ENCODE measurements at regions not wholly inside any gene's neighbourhood (a gene's known extent, or its start where the extent isn't known, plus 50 kb on each side); places are given as distances from the start of the nearest gene placed in this dataset.
"Not testable (repeated sequence)": the region's sequence is repeated elsewhere in the genome, so short reads cannot be mapped to it uniquely, and the experiment has no call there.

DNA sequence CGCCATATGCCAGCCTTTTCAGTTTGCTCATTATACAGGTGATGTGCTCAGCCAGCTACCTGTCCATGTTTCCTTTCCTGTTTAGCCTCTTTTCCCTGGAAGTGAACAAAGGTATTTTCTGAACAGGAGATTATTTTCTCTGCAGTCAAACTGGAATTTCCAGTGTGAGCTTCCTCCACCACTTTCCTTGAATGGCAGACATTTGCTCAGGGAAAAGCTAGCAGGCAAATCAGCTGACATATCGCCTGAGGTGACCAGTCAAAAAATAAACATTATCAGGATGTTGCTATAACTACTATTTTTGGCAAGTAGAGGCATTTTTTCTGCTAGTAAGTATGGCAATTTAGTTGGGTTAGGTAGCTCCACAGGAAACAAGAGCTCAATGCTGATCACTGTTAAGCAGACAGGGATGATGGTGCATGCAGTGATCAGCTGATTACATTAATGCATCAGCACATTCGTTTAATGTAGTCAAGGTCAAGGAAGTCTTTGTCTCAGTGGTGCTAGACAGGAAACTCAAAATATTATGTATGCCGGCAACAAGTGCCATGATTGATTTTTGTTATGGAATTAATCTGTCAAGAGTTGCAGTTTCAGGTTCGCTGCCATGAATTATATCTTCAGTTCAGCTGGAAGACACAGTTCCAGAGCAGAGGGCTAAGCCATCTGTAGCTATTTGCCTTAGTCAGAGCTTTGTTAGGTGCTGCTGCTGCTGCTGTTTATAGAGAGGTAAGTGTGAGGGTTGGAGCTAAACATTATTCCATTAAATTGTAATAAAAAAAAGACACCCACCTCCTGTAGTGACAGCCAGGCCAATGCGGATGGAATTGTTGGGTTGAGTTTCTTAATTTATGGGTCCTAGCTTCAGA is 179.7 kb upstream of the ST6GALNAC5 start:
- ATAC-seq (replicated peaks in 6 of 8): peak in 7 of 8 experiments; percentile 6 to 96 (median 94)
- no peak overlapping the region for H3K27ac ChIP-seq
- H3K4me3 ChIP-seq: no peak overlapping the region
- WGBS, 10 experiments: 13 to 86% (median 48%) methylated on average over 1 to 6 of the region's 6 CpGs
- in situ Hi-C loops (cut with MboI; ENCODE audit: low pct_unique_long_range_greater_than_20kb in 2 of 9, low sequenced_read_pairs in 9 of 9, unreplicated experiment in 9 of 9): loop anchor here in 1 of 9 experiments (25.0 kb wide), 1 partner anchor 175 kb away; the partner anchor contains the start of gene ST6GALNAC5
- peaks cover 0 to 27% of the 10 kb centered on the region in 2 donors for H3K4me1 ChIP-seq (replicated peaks in 1 of 2)

DNA sequence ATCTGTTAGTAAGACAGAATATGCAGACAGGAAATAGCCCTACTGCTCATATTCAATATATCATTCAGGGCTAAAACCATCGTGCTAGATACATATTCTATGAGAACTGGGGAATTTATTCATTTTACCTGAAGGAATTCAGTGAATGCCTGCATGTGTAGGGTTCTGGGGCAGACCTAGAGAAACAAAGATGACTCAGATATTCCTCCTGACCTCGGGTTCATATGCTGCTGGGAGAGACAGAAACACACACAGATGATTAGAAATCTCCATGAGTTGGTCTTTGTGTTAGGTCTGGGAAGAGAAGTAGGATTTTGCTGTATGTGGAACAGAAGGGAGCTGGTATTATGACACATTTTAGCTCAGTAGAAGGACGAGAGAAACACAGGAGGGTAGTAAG is 176.5 kb upstream of the ST6GALNAC5 start:
- no peak overlapping the region for H3K4me3 ChIP-seq
- no peak overlapping the region for H3K27ac ChIP-seq
- peak; percentile 8 to 96 (median 37) for ATAC-seq (replicated peaks in 6 of 8)
- in situ Hi-C loops (cut with MboI; ENCODE audit: low pct_unique_long_range_greater_than_20kb in 2 of 9, low sequenced_read_pairs in 9 of 9, unreplicated experiment in 9 of 9): loop anchor here in 1 of 9 experiments (25.0 kb wide), 1 partner anchor 172 kb away; the partner anchor contains the start of gene ST6GALNAC5
- H3K4me1 ChIP-seq (replicated peaks in 1 of 2): peaks cover 0 to 27% of the 10 kb centered on the region in 2 donors
- WGBS, 10 experiments: 0 to 100% (median 61%) methylated on average over 1 to 3 of the region's 3 CpGs

- no peak for ATAC-seq (replicated peaks in 6 of 8)
- in situ Hi-C loops (cut with MboI; ENCODE audit: low pct_unique_long_range_greater_than_20kb in 2 of 9, low sequenced_read_pairs in 9 of 9, unreplicated experiment in 9 of 9): loop anchor here in 1 of 9 experiments (25.0 kb wide), 1 partner anchor 167 kb away; the partner anchor contains the start of gene ST6GALNAC5
- Histone ChIP-seq H3K4me3 (no peak overlapping the region), H3K4me1 (replicated peaks in 1 of 2) (peaks cover 0 to 7% of the 10 kb centered on the region in 2 donors), H3K27ac (no peak overlapping the region)
- 0 to 50% (median 40%) methylated on average over 1 to 2 of the region's 2 CpGs; no CpG with 5 or more reads in 1 of the 10 experiments for WGBS, 10 experiments
These were observed 171.7 kb upstream of the ST6GALNAC5 start for GRCh38 chr1:76695535-76695934.

GRCh38 chr1:76697361-76697760 is 169.9 kb upstream of the ST6GALNAC5 start:
- H3K4me3 ChIP-seq: no peak overlapping the region
- no peak overlapping the region for H3K27ac ChIP-seq
- in situ Hi-C loops (cut with MboI; ENCODE audit: low pct_unique_long_range_greater_than_20kb in 2 of 9, low sequenced_read_pairs in 9 of 9, unreplicated experiment in 9 of 9): loop anchor here in 1 of 9 experiments (25.0 kb wide), 1 partner anchor 165 kb away; the partner anchor contains the start of gene ST6GALNAC5
- ATAC-seq (replicated peaks in 6 of 8): no peak
- no peaks in the 10 kb centered on the region for H3K4me1 ChIP-seq (replicated peaks in 1 of 2)
- WGBS, 10 experiments: 51 to 97% (median 94%) methylated on average over 2 to 3 of the region's 3 CpGs

DNA sequence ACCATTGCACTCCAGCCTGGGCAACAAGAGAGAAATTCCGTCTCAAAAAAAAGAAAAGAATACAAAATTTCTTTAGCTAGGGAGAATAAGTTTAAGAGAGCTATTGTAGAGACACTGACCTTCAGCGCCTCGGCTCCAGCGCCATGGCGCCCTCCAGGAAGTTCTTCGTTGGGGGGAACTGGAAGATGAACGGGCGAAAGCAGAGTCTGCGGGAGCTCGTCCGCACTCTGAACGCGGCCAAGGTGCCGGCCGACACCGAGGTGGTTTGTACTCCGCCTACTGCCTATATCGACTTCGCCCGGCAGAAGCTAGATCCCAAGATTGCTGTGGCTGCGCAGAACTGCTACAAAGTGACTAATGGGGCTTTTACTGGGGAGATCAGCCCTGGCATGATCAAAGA is 167.6 kb upstream of the ST6GALNAC5 start:
- not testable (repeated sequence) for H3K4me1 ChIP-seq (replicated peaks in 1 of 2); H3K4me3 ChIP-seq; ATAC-seq (replicated peaks in 6 of 8); H3K27ac ChIP-seq
- in situ Hi-C loops (cut with MboI; ENCODE audit: low pct_unique_long_range_greater_than_20kb in 2 of 9, low sequenced_read_pairs in 9 of 9, unreplicated experiment in 9 of 9): loop anchor here in 1 of 9 experiments (25.0 kb wide), 1 partner anchor 163 kb away; the partner anchor contains the start of gene ST6GALNAC5
- 93 to 100% (median 95%) methylated on average over 6 to 21 of the region's 21 CpGs; no CpG with 5 or more reads in 4 of the 10 experiments for WGBS, 10 experiments

GRCh38 chr1:76700200-76700599 is 167.1 kb upstream of the ST6GALNAC5 start:
- H3K4me1 ChIP-seq (replicated peaks in 1 of 2); H3K27ac ChIP-seq; H3K4me3 ChIP-seq; ATAC-seq (replicated peaks in 6 of 8); in situ Hi-C loops (cut with MboI; ENCODE audit: low pct_unique_long_range_greater_than_20kb in 2 of 9, low sequenced_read_pairs in 9 of 9, unreplicated experiment in 9 of 9): not testable (repeated sequence)
- 88 to 100% (median 96%) methylated on average over 4 to 7 of the region's 12 CpGs; no CpG with 5 or more reads in 7 of the 10 experiments for WGBS, 10 experiments

- Histone ChIP-seq H3K4me1 (replicated peaks in 1 of 2) (peaks cover 0 to 3% of the 10 kb centered on the region in 2 donors), H3K27ac (no peak overlapping the region), H3K4me3 (no peak overlapping the region)
- WGBS, 10 experiments: 40 to 93% (median 69%) methylated on average over 1 to 4 of the region's 4 CpGs
- ATAC-seq (replicated peaks in 6 of 8): no peak
- in situ Hi-C loops (cut with MboI; ENCODE audit: low pct_unique_long_range_greater_than_20kb in 2 of 9, low sequenced_read_pairs in 9 of 9, unreplicated experiment in 9 of 9): no loop called here
These were observed 161.7 kb upstream of the ST6GALNAC5 start for GRCh38 chr1:76705560-76705959.

DNA sequence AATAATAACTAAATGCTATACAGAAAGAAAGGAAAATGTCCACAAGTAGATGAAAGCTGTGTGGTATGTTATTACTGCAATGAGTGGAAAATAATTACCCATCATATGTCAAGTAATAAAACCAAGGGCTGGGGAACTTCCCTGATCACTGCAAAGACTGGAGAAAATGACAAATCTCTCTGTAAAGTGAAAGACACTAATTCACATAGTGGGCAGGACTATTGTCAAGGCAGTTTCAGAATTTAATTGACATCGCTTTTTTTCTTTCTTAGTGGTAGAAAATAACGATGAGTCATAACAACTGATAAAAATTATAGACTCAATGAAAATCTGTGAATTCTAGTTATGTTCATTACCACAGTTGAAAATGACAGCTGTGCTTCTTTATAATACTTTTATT is 153.7 kb upstream of the ST6GALNAC5 start:
- 53 to 100% (median 72%) methylated on average over 2 of the region's 2 CpGs; no CpG with 5 or more reads in 1 of the 10 experiments for WGBS, 10 experiments
- Histone ChIP-seq H3K4me1 (replicated peaks in 1 of 2) (peaks cover 0 to 3% of the 10 kb centered on the region in 2 donors), H3K27ac (no peak overlapping the region), H3K4me3 (no peak overlapping the region)
- ATAC-seq (replicated peaks in 6 of 8): peak in 4 of 8 experiments; percentile 58 to 100 (median 99)
- in situ Hi-C loops (cut with MboI; ENCODE audit: low pct_unique_long_range_greater_than_20kb in 2 of 9, low sequenced_read_pairs in 9 of 9, unreplicated experiment in 9 of 9): no loop called here

DNA sequence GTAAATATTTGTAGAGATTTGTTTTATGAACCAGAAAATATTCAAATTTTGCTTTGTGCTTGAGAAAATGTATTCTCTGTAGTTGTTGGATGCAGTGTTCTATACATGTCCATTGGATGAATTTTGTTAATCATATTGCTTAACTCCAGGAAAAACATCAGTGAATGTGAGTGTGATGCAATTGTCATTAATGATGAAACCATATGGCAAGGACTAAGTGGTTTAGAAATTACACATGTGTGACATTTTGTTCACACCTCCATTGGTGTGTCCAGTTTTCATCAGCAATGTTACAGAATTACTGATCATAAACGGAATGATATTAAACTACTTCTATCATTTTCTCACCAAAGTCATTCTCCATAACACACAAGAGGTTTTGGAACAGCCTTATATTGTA is 151.8 kb upstream of the ST6GALNAC5 start:
- WGBS, 10 experiments: 20 to 100% (median 97%) methylated on average over 1 of the region's 1 CpG; no CpG with 5 or more reads in 4 of the 10 experiments
- H3K4me1 ChIP-seq (replicated peaks in 1 of 2): no peaks in the 10 kb centered on the region
- in situ Hi-C loops (cut with MboI; ENCODE audit: low pct_unique_long_range_greater_than_20kb in 2 of 9, low sequenced_read_pairs in 9 of 9, unreplicated experiment in 9 of 9): no loop called here
- ATAC-seq (replicated peaks in 6 of 8): no peak
- H3K27ac ChIP-seq: no peak overlapping the region
- no peak overlapping the region for H3K4me3 ChIP-seq

DNA sequence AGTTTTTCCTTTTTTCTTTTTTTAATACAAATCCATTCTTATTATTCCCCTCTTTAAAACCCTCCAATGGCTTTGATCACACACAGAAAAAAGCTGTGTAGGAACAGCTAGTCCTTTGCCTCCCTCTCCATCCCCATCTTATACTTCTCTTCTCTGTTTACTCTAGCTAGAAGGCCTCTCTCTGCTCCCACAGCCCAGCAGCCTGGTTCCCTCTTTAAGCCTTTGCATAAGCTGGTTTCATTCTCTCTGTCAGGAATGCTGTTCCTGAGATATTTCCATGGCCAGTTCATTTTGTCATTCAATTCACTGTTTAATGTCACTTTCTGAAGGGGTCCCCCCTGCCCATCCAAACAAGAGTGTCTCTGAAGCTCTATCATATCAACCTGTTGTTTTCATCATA is 143.3 kb upstream of the ST6GALNAC5 start:
- in situ Hi-C loops (cut with MboI; ENCODE audit: low pct_unique_long_range_greater_than_20kb in 2 of 9, low sequenced_read_pairs in 9 of 9, unreplicated experiment in 9 of 9): no loop called here
- Histone ChIP-seq H3K4me3 (no peak overlapping the region), H3K4me1 (replicated peaks in 1 of 2) (peaks cover 5 to 21% of the 10 kb centered on the region in 2 donors), H3K27ac (no peak overlapping the region)
- ATAC-seq (replicated peaks in 6 of 8): no peak

DNA sequence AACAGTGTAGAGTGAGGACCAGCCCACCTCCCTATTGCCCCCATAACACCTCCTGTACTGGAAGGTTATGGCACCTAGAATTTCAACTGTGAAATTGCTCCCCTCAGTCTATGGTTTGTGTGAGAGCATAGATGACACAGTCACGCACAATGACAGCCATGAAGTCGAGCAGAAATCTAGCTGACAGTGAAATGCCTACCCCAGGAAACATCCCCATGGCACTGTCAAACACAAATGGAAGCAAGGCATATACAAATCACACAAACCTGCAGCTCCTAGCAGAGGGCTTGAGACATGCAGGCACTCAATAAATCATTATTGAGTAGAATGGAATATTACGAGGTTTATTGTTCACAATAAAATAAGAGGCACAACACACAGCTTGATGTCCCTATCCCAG is 142.5 kb upstream of the ST6GALNAC5 start:
- no peak for ATAC-seq (replicated peaks in 6 of 8)
- 40 to 100% (median 93%) methylated on average over 1 to 3 of the region's 3 CpGs; no CpG with 5 or more reads in 2 of the 10 experiments for WGBS, 10 experiments
- in situ Hi-C loops (cut with MboI; ENCODE audit: low pct_unique_long_range_greater_than_20kb in 2 of 9, low sequenced_read_pairs in 9 of 9, unreplicated experiment in 9 of 9): no loop called here
- Histone ChIP-seq H3K4me3 (no peak overlapping the region), H3K27ac (peak overlapping the region in 1 of 2 donors; percentile 5), H3K4me1 (replicated peaks in 1 of 2) (peaks cover 5 to 21% of the 10 kb centered on the region in 2 donors)

DNA sequence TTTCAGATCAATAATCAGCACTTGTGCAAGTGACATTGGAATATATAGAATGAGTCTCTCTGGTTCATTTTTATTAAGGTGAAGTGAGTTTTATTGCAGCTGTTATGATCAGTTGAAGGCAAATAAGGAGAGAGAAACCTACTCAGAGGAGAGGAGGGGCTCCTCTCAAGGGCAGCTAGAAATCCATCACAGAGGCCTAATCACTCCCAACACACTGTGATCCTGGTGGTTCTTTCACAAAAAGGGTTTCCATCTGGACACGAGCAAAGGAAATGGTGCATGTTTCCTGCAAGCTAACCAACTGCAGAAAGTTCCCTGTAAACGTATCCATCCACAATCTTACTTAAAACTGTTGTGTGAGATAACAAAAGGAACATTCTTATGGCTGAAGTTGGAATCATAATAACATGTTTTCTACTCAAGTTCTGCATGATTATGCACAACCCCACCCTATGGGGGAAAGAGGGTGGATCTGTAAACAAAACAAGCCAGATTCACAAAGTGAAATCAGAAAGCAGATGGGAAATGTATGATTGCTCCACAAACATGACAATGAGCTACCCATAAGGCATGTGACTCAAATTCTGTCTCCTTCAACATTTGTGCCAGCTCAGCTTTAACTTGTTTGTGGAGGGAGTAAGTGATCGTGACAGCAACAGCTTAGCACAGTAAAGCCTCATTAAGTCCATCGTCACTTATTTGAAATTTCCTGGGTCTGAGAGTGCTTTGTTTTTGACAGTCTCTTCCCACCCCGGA is 141.2 kb upstream of the ST6GALNAC5 start:
- no peak overlapping the region for H3K4me3 ChIP-seq
- H3K27ac ChIP-seq: peak overlapping the region in 1 of 2 donors; percentile 32
- H3K4me1 ChIP-seq (replicated peaks in 1 of 2): peaks cover 8 to 21% of the 10 kb centered on the region in 2 donors
- WGBS, 10 experiments: 0 to 100% (median 73%) methylated on average over 1 to 5 of the region's 5 CpGs; no CpG with 5 or more reads in 1 of the 10 experiments
- in situ Hi-C loops (cut with MboI; ENCODE audit: low pct_unique_long_range_greater_than_20kb in 2 of 9, low sequenced_read_pairs in 9 of 9, unreplicated experiment in 9 of 9): no loop called here
- peak; percentile 37 to 97 (median 84) for ATAC-seq (replicated peaks in 6 of 8)

DNA sequence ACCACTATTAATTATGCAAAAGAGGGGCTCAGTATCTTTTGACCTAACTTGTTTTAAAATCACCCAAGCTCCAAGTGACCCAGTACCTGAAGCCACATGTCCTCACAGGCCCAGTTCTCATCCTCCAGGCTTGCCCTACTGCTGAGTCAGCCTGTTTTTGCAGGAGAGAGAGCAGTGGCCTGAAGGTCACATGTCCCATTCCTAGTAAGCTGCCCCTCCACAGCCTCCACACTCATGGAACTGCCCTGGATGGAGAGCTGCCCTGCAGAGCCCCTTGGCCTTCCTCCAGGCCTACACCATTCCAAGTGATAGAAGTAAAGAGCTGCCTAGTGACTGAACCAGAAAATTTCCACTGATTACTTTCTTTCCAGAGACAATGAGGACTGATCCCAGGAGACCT is 139.8 kb upstream of the ST6GALNAC5 start:
- in situ Hi-C loops (cut with MboI; ENCODE audit: low pct_unique_long_range_greater_than_20kb in 2 of 9, low sequenced_read_pairs in 9 of 9, unreplicated experiment in 9 of 9): no loop called here
- no peak overlapping the region for H3K27ac ChIP-seq
- ATAC-seq (replicated peaks in 6 of 8): no peak
- peaks cover 8 to 21% of the 10 kb centered on the region in 2 donors for H3K4me1 ChIP-seq (replicated peaks in 1 of 2)
- H3K4me3 ChIP-seq: no peak overlapping the region

All from motor neuron (in vitro differentiated cells).